ENCODE measurements at regions not wholly inside any gene's neighbourhood (a gene's known extent, or its start where the extent isn't known, plus 50 kb on each side); places are given as distances from the start of the nearest gene placed in this dataset.
"Not testable (repeated sequence)": the region's sequence is repeated elsewhere in the genome, so short reads cannot be mapped to it uniquely, and the experiment has no call there.

GRCh38 chr4:173752610-173753230 lies 222.7 kb upstream of the HAND2 start:
- peak; percentile 8 for DNase-seq

DNA sequence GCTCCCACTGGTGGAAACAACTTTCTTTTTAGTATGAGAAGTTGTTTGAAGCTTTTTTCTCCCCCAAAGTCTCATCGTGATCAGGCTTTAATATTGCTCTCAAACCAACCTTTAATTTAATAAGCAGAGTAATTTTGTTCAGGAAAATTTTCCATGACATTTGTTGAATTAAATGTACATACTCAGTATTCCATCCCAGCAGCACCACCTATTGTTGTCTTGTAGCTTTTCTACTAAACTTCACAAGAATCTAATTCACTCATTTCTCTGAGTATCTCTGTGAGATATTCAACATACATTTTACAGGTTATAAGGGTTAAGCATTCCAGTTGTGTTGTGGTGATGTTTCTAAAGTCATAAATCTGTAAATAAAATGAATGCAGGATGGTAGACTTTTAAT lies 218.3 kb upstream of the HAND2 start:
- no peak for DNase-seq

GRCh38 chr4:173747537-173748257 lies 217.7 kb upstream of the HAND2 start:
- DNase-seq: no peak

DNA sequence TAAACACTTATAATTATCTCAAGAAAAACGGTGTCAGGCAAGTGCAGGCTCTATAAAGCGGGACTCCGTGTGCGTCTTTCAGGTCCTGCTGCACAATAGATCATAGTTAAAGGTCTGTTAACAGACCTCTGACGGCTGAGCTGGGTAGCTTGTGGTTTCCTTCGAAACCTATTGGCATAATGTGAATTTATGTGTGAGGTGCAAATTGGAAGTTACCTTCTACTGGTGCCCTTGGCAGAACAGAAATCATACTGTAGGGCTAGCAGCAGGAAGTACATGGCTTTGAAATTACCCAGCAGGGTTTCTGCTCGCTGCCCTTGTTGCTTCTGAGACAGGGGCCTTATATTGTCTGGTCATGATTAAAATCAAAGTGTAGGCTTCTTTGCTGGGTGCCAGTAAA lies 216.4 kb upstream of the HAND2 start:
- DNase-seq: no peak

DNA sequence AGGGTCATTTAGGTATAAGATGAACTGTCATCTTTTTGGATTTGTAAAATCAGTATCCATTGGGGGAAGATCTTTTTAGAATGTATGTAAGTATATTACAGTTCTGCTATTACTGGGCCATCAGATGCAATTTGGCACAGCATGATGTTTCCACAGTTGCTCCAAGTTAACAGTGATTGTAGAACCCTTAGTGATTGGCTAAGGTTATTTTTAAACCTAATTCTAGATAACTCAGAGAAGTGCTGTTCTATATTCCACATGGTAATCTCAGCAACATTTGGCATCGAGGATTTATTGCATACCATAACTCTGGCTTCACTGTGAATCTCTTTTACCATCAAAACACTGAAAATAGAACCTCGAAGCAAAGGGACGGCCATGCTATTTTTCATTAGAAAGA lies 215.7 kb upstream of the HAND2 start:
- no peak for DNase-seq

- DNase-seq: no peak
Measured at GRCh38 chr4:173736840-173737239, 206.8 kb upstream of the HAND2 start.

- DNase-seq: no peak
Measured at GRCh38 chr4:173735585-173735984, 205.6 kb upstream of the HAND2 start.

GRCh38 chr4:173735049-173735448 lies 205.0 kb upstream of the HAND2 start:
- peak; percentile 13 for DNase-seq

GRCh38 chr4:173731257-173731656 lies 201.2 kb upstream of the HAND2 start:
- no peak for DNase-seq

DNA sequence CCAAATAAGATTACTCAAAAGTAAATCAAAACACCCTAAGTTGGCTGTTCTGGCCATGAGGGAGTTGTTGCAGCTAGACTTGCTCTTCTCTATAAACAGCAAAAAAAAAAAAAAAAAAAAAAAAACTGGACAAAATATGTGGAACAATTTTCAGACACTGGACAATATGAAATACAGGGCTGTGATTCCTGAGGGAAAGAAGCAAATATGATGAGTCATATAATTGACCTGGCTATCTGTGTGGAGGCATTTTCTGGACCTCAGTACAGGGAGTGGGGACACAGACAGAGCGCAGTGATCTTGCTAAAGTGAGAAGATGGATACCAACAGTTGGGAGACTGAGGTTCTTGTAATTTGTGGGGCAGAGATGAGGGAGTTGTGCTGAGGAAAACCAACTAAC lies 192.0 kb upstream of the HAND2 start:
- DNase-seq: no peak

- DNase-seq: not testable (repeated sequence)
Measured at GRCh38 chr4:173718504-173718903, 188.5 kb upstream of the HAND2 start.

DNA sequence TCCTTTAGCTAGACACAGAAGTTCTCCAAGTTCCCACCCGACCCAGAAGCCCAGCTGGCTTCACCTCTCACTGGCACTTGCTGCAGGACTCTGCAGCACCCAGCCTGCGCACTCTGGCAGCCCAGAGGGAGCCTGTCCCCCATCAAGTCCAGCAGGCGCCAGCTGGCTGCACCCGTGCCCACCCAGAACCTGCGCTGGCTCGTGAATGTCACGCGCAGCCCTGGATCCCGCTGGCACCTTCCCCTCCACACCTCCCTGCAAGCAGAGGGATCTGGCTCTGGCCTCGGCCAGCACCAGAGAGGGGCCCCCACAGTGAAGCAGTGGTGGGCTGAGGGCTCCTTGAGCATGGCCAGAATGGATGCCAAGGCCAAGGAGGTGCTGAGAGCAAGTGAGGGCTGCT lies 187.6 kb upstream of the HAND2 start:
- DNase-seq: no peak

- no peak for DNase-seq
Measured at GRCh38 chr4:173714456-173714855, 184.4 kb upstream of the HAND2 start.

DNA sequence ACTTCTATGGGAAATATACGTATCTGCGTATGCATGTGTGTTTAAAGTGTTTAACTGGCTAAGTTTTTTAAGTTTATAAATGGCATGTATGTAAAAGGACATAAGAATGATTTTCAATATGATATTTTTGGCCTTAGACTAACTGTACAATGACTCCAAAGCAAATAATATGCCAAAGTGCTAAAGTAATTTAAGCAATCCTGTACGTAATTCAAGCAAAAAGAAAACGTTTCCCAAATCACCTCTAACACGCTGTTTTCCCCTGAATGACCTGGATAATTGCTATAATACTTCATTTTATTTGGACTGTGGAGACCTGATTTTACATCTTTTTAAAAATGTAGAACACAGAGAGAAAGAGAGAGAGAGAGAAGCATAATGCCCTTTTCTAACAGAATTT lies 183.0 kb upstream of the HAND2 start:
- no peak for DNase-seq

- no peak for DNase-seq
Measured at GRCh38 chr4:173707658-173708419, 177.8 kb upstream of the HAND2 start.

GRCh38 chr4:173704201-173704600 lies 174.2 kb upstream of the HAND2 start:
- DNase-seq: no peak

DNA sequence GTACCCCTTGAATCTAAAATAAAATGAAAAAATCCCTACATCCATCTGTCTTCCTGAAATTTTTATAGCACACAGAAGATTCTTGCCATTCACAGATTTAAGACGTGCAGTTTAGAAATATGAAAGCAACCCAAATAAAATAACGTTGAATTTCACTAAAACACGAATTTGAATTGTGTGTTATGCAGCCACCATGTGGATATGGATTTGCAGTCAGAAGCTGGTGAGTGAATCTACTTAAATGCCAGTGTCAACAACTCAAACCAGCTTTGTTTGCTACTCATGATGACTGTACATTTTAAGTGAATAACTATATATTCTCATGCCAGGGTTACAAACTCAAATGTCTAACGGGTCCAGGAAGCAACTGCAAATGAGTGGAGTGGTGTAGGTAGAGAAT lies 173.0 kb upstream of the HAND2 start:
- DNase-seq: no peak

GRCh38 chr4:173700650-173701049 lies 170.6 kb upstream of the HAND2 start:
- DNase-seq: no peak

DNA sequence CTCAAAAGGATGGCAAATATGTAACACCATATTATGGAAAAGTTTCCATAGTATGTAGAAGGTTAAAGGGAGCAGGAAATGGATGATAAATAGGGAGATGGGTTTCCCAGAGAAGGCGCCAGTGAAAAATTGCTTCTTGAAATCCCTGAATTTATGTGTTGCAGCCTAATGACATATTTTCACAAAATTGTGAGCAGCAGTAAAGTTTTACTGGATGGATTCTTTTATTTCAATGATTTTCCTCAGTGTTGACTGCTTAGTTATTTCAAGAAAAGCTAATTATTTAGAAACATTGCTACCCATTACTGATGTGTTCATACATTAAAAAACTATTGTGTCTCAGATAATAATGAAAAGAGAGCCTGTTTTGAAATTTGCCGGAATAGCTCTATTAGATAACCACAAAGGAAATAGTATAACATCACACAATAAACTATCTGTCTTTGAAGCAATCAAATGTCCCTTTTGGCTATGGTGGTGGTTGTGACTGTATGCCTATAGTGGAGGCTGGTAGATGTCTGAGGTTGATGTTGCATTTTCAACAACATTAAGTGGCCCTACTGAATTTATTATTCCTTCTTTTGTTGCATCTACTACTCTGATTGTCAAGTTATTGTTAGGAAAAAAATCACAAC lies 169.9 kb upstream of the HAND2 start:
- no peak for DNase-seq

DNA sequence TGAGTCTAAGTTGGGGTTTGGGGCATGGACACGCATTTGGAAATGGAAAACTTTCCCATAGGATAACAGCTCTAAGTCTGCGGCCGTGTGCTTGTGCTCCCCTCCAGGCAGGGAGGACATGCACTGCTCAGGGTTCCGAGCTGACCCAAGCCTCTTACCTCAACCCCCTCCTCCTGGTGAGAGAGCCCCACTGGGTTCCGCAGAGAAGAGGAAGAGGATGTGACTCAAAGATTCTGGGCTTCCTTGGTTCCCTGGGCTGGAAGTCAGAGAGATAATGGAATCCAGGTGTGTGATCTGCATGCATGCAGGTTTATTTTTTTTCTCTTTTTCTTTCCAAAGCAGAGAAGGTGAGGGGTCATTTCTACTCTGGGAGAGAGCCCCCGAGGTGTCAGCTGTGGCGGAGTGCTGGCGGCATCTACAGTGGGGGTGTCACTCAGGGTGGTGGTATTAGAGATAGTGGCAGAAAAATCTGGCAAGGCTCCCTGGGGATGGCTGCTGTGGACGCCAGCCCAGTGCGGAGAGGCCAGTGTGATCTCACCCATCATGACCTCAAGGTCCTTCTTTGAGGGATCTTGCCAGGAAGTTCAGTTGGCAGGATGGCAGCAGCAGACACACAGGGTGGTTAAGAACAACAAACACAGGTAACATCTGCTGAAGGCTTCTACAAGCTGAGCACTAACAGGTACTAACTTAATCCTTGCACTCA lies 168.7 kb upstream of the HAND2 start:
- peak; percentile 29 for DNase-seq

- DNase-seq: no peak
Measured at GRCh38 chr4:173697840-173698239, 167.8 kb upstream of the HAND2 start.

- DNase-seq: no peak
Measured at GRCh38 chr4:173696551-173696950, 166.5 kb upstream of the HAND2 start.

DNA sequence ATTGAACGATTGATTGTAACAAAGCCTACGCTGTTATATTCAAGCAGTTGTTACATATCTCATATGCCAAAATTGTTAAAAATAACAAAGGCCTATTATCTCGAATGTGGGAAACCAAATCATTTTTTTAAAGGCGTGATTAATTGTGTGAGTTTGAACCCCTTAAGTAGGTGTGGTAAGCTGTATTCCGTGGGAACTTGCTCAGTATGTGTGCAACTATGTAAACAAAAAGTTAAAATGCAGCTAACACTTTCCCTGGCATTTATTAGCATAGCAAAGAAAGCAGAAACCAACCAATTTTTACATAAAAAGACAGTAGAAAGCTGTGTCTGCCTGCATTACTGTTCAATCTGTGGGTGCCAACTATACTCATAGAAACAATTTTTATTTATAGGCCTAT lies 166.0 kb upstream of the HAND2 start:
- DNase-seq: no peak
